IMR-90 (cell line): ENCODE measurements at regions not wholly inside any gene's neighbourhood (a gene's known extent, or its start where the extent isn't known, plus 50 kb on each side); places are given as distances from the start of the nearest gene placed in this dataset.

Experiments
- ATAC-seq: fragments of 200-7000 bp; cut with Tn5 transposase; 2 replicates; pipeline ENCODE4 v1.9.1; 2020; ENCODE audit warnings: low read depth, mild to moderate bottlenecking, moderate library complexity
- BruUV-seq: library from RNA; stranded (reverse); fragments of 400-500 nt; replicated peaks from 2 replicates; lab custom pipeline; 2021; lab: Mats Ljungman, UMichigan
- CTCF ChIA-PET: fragments of 300-600 bp; formaldehyde crosslinking; extraction: SDS; loops from one replicate; lab custom pipeline; 2021; ENCODE audit warnings: antibody characterized with exemption; lab: Yijun Ruan, JAX
- POLR2A ChIA-PET: fragments of 300-600 bp; sonication (Branson Sonifier 250); formaldehyde crosslinking; loops from one replicate; lab custom pipeline; 2022; ENCODE audit warnings: antibody characterized with exemption; ENCODE audit not compliant: unreplicated experiment; lab: Charles Lee
- DNase-seq: peaks from one replicate; pipeline ENCODE4 v3.0.0; 2013
- H2AFZ ChIP-seq: replicated peaks from 2 replicates; pipeline ENCODE3; 2013; ENCODE audit warnings: low read length, mild to moderate bottlenecking; ENCODE audit not compliant: poor library complexity
- H2AK5ac ChIP-seq: 2 replicates; pipeline ENCODE4 v1.6.1; 2013; ENCODE audit warnings: low read depth, low read length, inconsistent platforms
- H2AK9ac ChIP-seq: replicated peaks from 2 replicates; pipeline ENCODE3; 2013; ENCODE audit warnings: mild to moderate bottlenecking, low read depth, low read length, moderate library complexity; ENCODE audit not compliant: poor library complexity
- H2BK120ac ChIP-seq: 2 replicates; pipeline ENCODE4 v1.6.1; 2013; ENCODE audit warnings: low read depth, low read length, inconsistent platforms
- H2BK15ac ChIP-seq: 3 replicates; pipeline ENCODE4 v1.6.1; 2013; ENCODE audit warnings: low read depth, low read length, inconsistent platforms
- H2BK20ac ChIP-seq: 2 replicates; pipeline ENCODE4 v1.6.1; 2013; ENCODE audit warnings: low read depth, mild to moderate bottlenecking, inconsistent platforms, low read length, moderate library complexity
- H2BK5ac ChIP-seq: 2 replicates; pipeline ENCODE4 v1.6.1; 2013; ENCODE audit warnings: mild to moderate bottlenecking, low read depth, low read length, inconsistent platforms; ENCODE audit not compliant: poor library complexity, severe bottlenecking
- H3K14ac ChIP-seq: replicated peaks from 2 replicates; pipeline ENCODE4 v1.6.1; 2013; ENCODE audit warnings: low read depth, low read length, inconsistent platforms
- H3K18ac ChIP-seq: 2 replicates; pipeline ENCODE4 v1.6.1; 2013; ENCODE audit warnings: low read depth, low read length, control low read depth
- H3K23ac ChIP-seq: 2 replicates; pipeline ENCODE4 v1.6.1; 2013; ENCODE audit warnings: low read depth, low read length, inconsistent platforms
- H3K27ac ChIP-seq: 2 replicates; pipeline ENCODE4 v1.5.1; 2013; ENCODE audit warnings: mild to moderate bottlenecking, control low read depth, low read length; ENCODE audit not compliant: insufficient read depth
- H3K27me3 ChIP-seq: 2 replicates; pipeline ENCODE4 v1.6.1; 2013; ENCODE audit warnings: low read length; ENCODE audit not compliant: control insufficient read depth, insufficient read depth
- H3K36me3 ChIP-seq: 2 replicates; pipeline ENCODE4 v1.6.1; 2013; ENCODE audit warnings: low read length, mixed read lengths; ENCODE audit not compliant: control insufficient read depth, insufficient read depth
- H3K4ac ChIP-seq: 2 replicates; pipeline ENCODE4 v1.6.1; 2013; ENCODE audit warnings: low read depth, low read length, inconsistent platforms
- H3K4me1 ChIP-seq: 2 replicates; pipeline ENCODE4 v1.6.1; 2013; ENCODE audit warnings: low read length, mixed read lengths; ENCODE audit not compliant: control insufficient read depth, insufficient read depth
- H3K4me2 ChIP-seq: 2 replicates; pipeline ENCODE4 v1.6.1; 2013; ENCODE audit warnings: low read depth, mild to moderate bottlenecking, control low read depth, low read length, moderate library complexity
- H3K4me3 ChIP-seq: 2 replicates; pipeline ENCODE4 v1.5.1; 2013; ENCODE audit warnings: low read depth, mild to moderate bottlenecking, control low read depth, low read length, moderate library complexity; ENCODE audit not compliant: insufficient read depth
- H3K56ac ChIP-seq: 2 replicates; pipeline ENCODE4 v1.6.1; 2013; ENCODE audit warnings: low read length, inconsistent platforms; ENCODE audit not compliant: insufficient read depth; ENCODE audit errors: extremely low read depth
- H3K79me1 ChIP-seq, 2 experiments: 2 replicates each; pipeline ENCODE4 v1.6.1; 2013; ENCODE audit warnings: low read length in 2 of 2, inconsistent platforms in 1 of 2, low read depth in 1 of 2
- H3K9ac ChIP-seq: 2 replicates; pipeline ENCODE4 v1.6.1; 2013; ENCODE audit warnings: low read depth, low read length, control low read depth
- H3K9me1 ChIP-seq: 2 replicates; pipeline ENCODE4 v1.6.1; 2013; ENCODE audit warnings: low read length, inconsistent platforms; ENCODE audit not compliant: insufficient read depth
- H3K9me3 ChIP-seq: 2 replicates; pipeline ENCODE4 v1.6.1; 2013; ENCODE audit warnings: low read length; ENCODE audit not compliant: control insufficient read depth, insufficient read depth
- H4K20me1 ChIP-seq: 2 replicates; pipeline ENCODE4 v1.6.1; 2013; ENCODE audit warnings: low read length, inconsistent platforms; ENCODE audit not compliant: insufficient read depth
- H4K5ac ChIP-seq: 2 replicates; pipeline ENCODE4 v1.6.1; 2013; ENCODE audit warnings: mild to moderate bottlenecking, low read depth, low read length, control low read depth
- H4K8ac ChIP-seq, 2 experiments: 2 replicates each; pipeline ENCODE4 v1.6.1; 2013; ENCODE audit warnings: low read depth in 2 of 2, low read length in 2 of 2, control low read depth in 1 of 2, inconsistent platforms in 1 of 2
- H4K91ac ChIP-seq: 2 replicates; pipeline ENCODE4 v1.6.1; 2013; ENCODE audit warnings: low read depth, low read length, inconsistent platforms; ENCODE audit not compliant: insufficient read depth
- BHLHE40 ChIP-seq: fragments of 150-350 bp; IDR thresholded peaks from 2 replicates; pipeline ENCODE4 v1.6.1; 2016; ENCODE audit warnings: mild to moderate bottlenecking, low read depth, low read length
- CEBPB ChIP-seq: IDR thresholded peaks from 2 replicates; pipeline ENCODE4 v1.6.1; 2012; ENCODE audit warnings: low read depth, low read length, improper control_type of control experiment
- CHD1 ChIP-seq: IDR thresholded peaks from 2 replicates; pipeline ENCODE4 v1.6.1; 2012; ENCODE audit warnings: low read depth, low read length, improper control_type of control experiment
- FOS ChIP-seq: fragments of 150-350 bp; IDR thresholded peaks from 2 replicates; pipeline ENCODE4 v1.6.1; 2016; ENCODE audit warnings: low read depth, low read length
- MAFK ChIP-seq: IDR thresholded peaks from 2 replicates; pipeline ENCODE4 v1.6.1; 2012; ENCODE audit warnings: low read depth, low read length, improper control_type of control experiment
- MAZ ChIP-seq: IDR thresholded peaks from 2 replicates; pipeline ENCODE4 v1.6.1; 2012; ENCODE audit warnings: low read depth, mild to moderate bottlenecking, low read length, improper control_type of control experiment, moderate library complexity, borderline replicate concordance
- MXI1 ChIP-seq: IDR thresholded peaks from 2 replicates; pipeline ENCODE4 v1.6.1; 2012; ENCODE audit warnings: low read depth, mild to moderate bottlenecking, low read length, moderate library complexity, borderline replicate concordance
- NFE2L2 ChIP-seq: fragments of 150-350 bp; IDR thresholded peaks from 2 replicates; pipeline ENCODE4 v1.6.1; 2016; ENCODE audit warnings: low read depth, mild to moderate bottlenecking, low read length
- POLR2A ChIP-seq: IDR thresholded peaks from 2 replicates; pipeline ENCODE4 v1.6.1; 2012; ENCODE audit warnings: mild to moderate bottlenecking, low read depth, low read length
- RAD21 ChIP-seq: IDR thresholded peaks from 2 replicates; pipeline ENCODE4 v1.6.1; 2012; ENCODE audit warnings: low read length, improper control_type of control experiment
- RCOR1 ChIP-seq: IDR thresholded peaks from 2 replicates; pipeline ENCODE4 v1.6.1; 2012; ENCODE audit warnings: mild to moderate bottlenecking, low read length, improper control_type of control experiment; ENCODE audit not compliant: insufficient replicate concordance
- SMC3 ChIP-seq: fragments of 150-350 bp; IDR thresholded peaks from 2 replicates; pipeline ENCODE4 v1.6.1; 2016; ENCODE audit warnings: low read depth, mild to moderate bottlenecking, antibody characterized with exemption, low read length, moderate library complexity
- WGBS, 2 experiments: methylation state at CpG; one replicate each; pipeline versions ENCODE4 v1.1.5 to v1.1.7; 2013; ENCODE audit warnings: missing lambda C conversion rate in 2 of 2; ENCODE audit not compliant: insufficient read length in 1 of 2; ENCODE audit errors: extremely low coverage in 2 of 2; 5-methylcytosine and 5-hydroxymethylcytosine counted together
- dilution Hi-C: fragments of 300-500 bp; cut with HindIII; formaldehyde crosslinking; loops from one replicate; pipeline ENCODE4 v1.14.3; 2018; ENCODE audit warnings: low sequenced_read_pairs; ENCODE audit not compliant: unreplicated experiment
- in situ Hi-C: fragments of 300-500 bp; cut with MboI; formaldehyde crosslinking; loops from 3 replicates; pipeline ENCODE4 v1.14.3; 2019; ENCODE audit warnings: low sequenced_read_pairs, inconsistent platforms, mixed read lengths
- intact Hi-C: fragments of 100-400 bp; cut with micrococcal nuclease; formaldehyde crosslinking; loops from 2 replicates; pipeline ENCODE4 v1.10.0; 2022
- TF ChIP-seq, protein P1 (sequence below): conservative IDR thresholded peaks from 2 replicates; pipeline ENCODE4 v1.5.1; 2012; ENCODE audit warnings: mild to moderate bottlenecking, low read depth, low read length, improper control_type of control experiment
- TF ChIP-seq, protein P2 (sequence below): fragments of 150-350 bp; IDR thresholded peaks from 2 replicates; pipeline ENCODE4 v1.6.1; 2016; ENCODE audit warnings: low read depth, mild to moderate bottlenecking, low read length, moderate library complexity, borderline replicate concordance
- TF ChIP-seq, protein P3 (sequence below): fragments of 150-350 bp; IDR thresholded peaks from 2 replicates; pipeline ENCODE4 v1.6.1; 2017; ENCODE audit warnings: mild to moderate bottlenecking, antibody characterized with exemption, low read length, low read depth

DNA sequence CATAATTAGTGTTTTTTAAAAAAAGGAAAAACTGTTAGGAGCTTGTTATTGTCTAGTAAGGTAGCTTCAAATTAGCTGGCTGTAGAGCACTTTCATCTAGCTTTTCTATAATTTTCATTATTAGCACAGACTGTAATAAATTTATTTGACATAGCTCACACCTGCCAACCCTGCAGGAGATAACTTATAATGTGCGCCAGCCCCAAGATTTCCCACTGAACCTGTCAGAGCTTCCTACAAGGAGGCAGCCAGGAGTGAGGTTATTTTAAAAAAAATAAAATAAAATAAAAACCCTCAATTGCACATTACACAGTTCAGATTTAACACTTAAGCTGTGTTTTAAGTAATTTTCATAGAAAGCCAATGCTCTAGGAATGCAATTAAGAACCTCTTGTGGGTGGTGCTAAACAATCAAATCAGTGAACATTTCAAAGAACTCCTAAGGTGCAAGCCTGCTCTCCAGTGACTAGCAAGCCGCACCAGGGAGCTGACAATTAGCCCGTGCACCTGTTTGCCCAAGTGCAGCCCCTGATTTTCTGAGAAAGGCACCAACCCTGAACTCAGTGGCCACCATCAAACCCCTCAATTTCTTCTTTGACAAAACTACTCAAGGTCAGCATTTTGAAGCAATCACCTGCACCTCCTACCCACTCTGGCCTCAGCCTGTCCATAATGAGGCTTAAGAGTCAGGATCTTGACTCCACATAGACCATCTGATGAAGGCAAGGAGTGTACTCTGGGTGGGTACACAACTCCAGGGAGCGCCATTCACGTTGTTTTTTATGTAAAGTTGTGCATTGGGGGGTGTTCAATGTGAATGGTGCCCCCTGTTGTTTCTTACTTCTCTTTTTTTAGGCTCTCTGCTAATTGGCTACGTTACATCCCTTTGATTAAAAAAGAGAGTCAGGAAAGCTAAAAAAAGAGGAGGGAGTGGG lies 385.3 kb upstream of the WWC1 start:
- no peak overlapping the region for H2BK20ac ChIP-seq
- H3K4me2 ChIP-seq = no peak overlapping the region
- BruUV-seq = no TSS peak
- no peaks in the 10 kb centered on the region for H3K36me3 ChIP-seq
- ChIA-PET POLR2A (interaction anchor here (0.6 kb wide), 1 partner anchor 320 kb away, joined by 3 read pairs; no protein-coding TSS in a partner anchor), CTCF (no interaction called here)
- no peaks in the 10 kb centered on the region; the same call in 1 of the 2 replicates for H3K9me3 ChIP-seq
- H3K18ac ChIP-seq = no peak overlapping the region
- H4K8ac ChIP-seq = no peak overlapping the region
- no peak overlapping the region for H2BK120ac ChIP-seq
- H2AK9ac ChIP-seq = no peak overlapping the region
- in situ Hi-C loops = no loop called here
- H3K4me3 ChIP-seq = no peak overlapping the region
- H3K14ac ChIP-seq = no peak overlapping the region
- H2AK5ac ChIP-seq = no peak overlapping the region
- no peak overlapping the region for H4K91ac ChIP-seq
- H3K9me1 ChIP-seq = no peaks in the 10 kb centered on the region
- intact Hi-C loops = no loop called here
- no peak overlapping the region for H2AFZ ChIP-seq
- no CpG with 5 or more reads among the region's 6 CpGs for WGBS, 2 experiments
- DNase-seq (no peak), ATAC-seq (no peak)
- H3K4ac ChIP-seq = no peak overlapping the region
- no peak overlapping the region for H2BK5ac ChIP-seq
- H2BK15ac ChIP-seq = no peak overlapping the region
- H3K27me3 ChIP-seq = peaks cover 2% of the 10 kb centered on the region
- H3K23ac ChIP-seq = no peak overlapping the region
- H3K9ac ChIP-seq = no peak overlapping the region
- dilution Hi-C loops = no loop called here
- H3K79me1 ChIP-seq = no peaks in the 10 kb centered on the region
- no peaks in the 10 kb centered on the region for H3K4me1 ChIP-seq
- H3K56ac ChIP-seq = no peak overlapping the region
- H3K27ac ChIP-seq = no peak overlapping the region
- H4K5ac ChIP-seq = no peak overlapping the region
- no peaks in the 10 kb centered on the region for H4K20me1 ChIP-seq
- TF ChIP-seq FOS (no peak), RAD21 (no peak), SMC3 (no peak), BHLHE40 (no peak), MXI1 (no peak), CHD1 (no peak), CEBPB (no peak), NFE2L2 (no peak), MAFK (no peak), RCOR1 (no peak), MAZ (no peak), POLR2A (no peak)
- TF ChIP-seq, protein P1, sequence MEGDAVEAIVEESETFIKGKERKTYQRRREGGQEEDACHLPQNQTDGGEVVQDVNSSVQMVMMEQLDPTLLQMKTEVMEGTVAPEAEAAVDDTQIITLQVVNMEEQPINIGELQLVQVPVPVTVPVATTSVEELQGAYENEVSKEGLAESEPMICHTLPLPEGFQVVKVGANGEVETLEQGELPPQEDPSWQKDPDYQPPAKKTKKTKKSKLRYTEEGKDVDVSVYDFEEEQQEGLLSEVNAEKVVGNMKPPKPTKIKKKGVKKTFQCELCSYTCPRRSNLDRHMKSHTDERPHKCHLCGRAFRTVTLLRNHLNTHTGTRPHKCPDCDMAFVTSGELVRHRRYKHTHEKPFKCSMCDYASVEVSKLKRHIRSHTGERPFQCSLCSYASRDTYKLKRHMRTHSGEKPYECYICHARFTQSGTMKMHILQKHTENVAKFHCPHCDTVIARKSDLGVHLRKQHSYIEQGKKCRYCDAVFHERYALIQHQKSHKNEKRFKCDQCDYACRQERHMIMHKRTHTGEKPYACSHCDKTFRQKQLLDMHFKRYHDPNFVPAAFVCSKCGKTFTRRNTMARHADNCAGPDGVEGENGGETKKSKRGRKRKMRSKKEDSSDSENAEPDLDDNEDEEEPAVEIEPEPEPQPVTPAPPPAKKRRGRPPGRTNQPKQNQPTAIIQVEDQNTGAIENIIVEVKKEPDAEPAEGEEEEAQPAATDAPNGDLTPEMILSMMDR = no peak
- TF ChIP-seq, protein P2, sequence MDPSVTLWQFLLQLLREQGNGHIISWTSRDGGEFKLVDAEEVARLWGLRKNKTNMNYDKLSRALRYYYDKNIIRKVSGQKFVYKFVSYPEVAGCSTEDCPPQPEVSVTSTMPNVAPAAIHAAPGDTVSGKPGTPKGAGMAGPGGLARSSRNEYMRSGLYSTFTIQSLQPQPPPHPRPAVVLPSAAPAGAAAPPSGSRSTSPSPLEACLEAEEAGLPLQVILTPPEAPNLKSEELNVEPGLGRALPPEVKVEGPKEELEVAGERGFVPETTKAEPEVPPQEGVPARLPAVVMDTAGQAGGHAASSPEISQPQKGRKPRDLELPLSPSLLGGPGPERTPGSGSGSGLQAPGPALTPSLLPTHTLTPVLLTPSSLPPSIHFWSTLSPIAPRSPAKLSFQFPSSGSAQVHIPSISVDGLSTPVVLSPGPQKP = no peak
- TF ChIP-seq, protein P3, sequence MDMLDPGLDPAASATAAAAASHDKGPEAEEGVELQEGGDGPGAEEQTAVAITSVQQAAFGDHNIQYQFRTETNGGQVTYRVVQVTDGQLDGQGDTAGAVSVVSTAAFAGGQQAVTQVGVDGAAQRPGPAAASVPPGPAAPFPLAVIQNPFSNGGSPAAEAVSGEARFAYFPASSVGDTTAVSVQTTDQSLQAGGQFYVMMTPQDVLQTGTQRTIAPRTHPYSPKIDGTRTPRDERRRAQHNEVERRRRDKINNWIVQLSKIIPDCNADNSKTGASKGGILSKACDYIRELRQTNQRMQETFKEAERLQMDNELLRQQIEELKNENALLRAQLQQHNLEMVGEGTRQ = no peak
